ENCODE measurements at regions not wholly inside any gene's neighbourhood (a gene's known extent, or its start where the extent isn't known, plus 50 kb on each side); places are given as distances from the start of the nearest gene placed in this dataset.
"Not testable (repeated sequence)": the region's sequence is repeated elsewhere in the genome, so short reads cannot be mapped to it uniquely, and the experiment has no call there.

DNA sequence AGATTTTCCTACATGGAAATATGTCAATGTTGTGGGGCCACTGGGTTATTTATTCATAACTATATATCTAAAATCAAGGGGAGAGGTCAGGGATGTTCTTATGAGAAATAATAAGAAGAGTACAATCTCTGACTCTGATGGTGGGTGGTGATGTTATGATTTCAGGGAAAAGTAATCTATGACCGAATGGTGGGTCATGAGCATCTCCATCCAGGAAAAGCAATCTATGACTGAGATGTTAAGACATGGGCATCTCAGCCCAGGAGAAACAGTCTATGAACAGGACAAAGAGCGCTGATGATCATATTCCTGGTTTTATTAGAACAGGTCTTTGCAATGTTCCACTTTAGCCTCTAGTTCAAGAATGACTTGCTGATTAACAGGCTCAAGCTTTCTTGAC is 137.1 kb downstream of the ARSF start:
- Histone ChIP-seq H3K4me1 (peaks cover 8% of the 10 kb centered on the region), H3K9me3 (no peaks in the 10 kb centered on the region), H3K27me3 (no peaks in the 10 kb centered on the region), H3K4me3 (no peak overlapping the region), H3K27ac (no peak overlapping the region), H3K36me3 (no peaks in the 10 kb centered on the region)
- 76% methylated on average over 2 of the region's 2 CpGs for WGBS
- DNase-seq (ENCODE audit: low spot score in 2 of 2): no peak
- no peak for TF ChIP-seq EP300 (IDR thresholded peaks at IDR 0.05)
- TF ChIP-seq POLR2AphosphoS5 (IDR thresholded peaks at IDR 0.05): no peak
- TF ChIP-seq, protein P1, sequence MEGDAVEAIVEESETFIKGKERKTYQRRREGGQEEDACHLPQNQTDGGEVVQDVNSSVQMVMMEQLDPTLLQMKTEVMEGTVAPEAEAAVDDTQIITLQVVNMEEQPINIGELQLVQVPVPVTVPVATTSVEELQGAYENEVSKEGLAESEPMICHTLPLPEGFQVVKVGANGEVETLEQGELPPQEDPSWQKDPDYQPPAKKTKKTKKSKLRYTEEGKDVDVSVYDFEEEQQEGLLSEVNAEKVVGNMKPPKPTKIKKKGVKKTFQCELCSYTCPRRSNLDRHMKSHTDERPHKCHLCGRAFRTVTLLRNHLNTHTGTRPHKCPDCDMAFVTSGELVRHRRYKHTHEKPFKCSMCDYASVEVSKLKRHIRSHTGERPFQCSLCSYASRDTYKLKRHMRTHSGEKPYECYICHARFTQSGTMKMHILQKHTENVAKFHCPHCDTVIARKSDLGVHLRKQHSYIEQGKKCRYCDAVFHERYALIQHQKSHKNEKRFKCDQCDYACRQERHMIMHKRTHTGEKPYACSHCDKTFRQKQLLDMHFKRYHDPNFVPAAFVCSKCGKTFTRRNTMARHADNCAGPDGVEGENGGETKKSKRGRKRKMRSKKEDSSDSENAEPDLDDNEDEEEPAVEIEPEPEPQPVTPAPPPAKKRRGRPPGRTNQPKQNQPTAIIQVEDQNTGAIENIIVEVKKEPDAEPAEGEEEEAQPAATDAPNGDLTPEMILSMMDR (IDR thresholded peaks at IDR 0.05): no peak
- no peak for TF ChIP-seq POLR2A (IDR thresholded peaks at IDR 0.05)

DNA sequence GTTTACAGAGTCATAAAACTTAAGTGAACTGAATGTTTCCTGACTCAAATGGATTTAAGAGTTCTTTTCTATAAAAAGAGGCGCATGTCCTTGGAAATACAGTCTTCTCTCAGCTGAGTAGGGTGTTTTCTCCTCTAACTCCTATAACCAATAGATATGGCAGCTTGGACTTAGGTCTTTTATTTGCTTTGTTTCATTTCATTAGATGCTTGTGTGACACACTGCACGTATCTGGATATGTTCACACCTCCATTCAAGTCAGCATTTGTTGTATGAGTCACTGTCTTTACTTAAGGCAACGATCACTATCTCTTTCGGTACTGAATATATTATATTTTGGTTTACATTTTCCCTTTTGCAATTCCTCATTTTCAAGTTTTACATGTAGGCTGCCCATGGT is 136.6 kb downstream of the ARSF start:
- Histone ChIP-seq H3K9me3 (no peaks in the 10 kb centered on the region), H3K36me3 (no peaks in the 10 kb centered on the region), H3K4me1 (peaks cover 8% of the 10 kb centered on the region), H3K27me3 (no peaks in the 10 kb centered on the region), H3K27ac (no peak overlapping the region), H3K4me3 (no peak overlapping the region)
- 58% methylated on average over 4 of the region's 4 CpGs for WGBS
- TF ChIP-seq, protein P1 (IDR thresholded peaks at IDR 0.05): no peak
- no peak for TF ChIP-seq POLR2A (IDR thresholded peaks at IDR 0.05)
- no peak for TF ChIP-seq POLR2AphosphoS5 (IDR thresholded peaks at IDR 0.05)
- no peak for TF ChIP-seq EP300 (IDR thresholded peaks at IDR 0.05)
- DNase-seq (ENCODE audit: low spot score in 2 of 2): no peak

DNA sequence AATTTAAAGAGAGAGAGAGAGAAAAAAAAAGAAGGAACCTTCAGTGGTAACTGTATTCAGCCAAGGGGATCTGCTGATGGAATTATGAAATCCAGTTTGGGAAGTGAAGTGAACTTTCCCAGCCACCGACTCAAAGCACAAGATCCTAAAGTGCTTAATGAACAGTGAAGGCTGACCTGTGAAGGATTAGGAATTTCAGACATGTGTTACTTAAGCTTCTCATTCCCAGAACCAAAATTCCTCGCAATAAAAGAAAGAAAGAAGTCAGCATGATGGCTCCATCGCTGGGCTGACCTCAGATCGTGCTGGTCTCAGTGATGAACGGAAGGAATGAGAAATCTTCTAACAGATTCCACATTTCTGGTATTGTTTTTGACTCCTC is 135.2 kb downstream of the ARSF start:
- no peak overlapping the region for H3K4me3 ChIP-seq
- no peaks in the 10 kb centered on the region for H3K9me3 ChIP-seq
- no peaks in the 10 kb centered on the region for H3K27me3 ChIP-seq
- H3K36me3 ChIP-seq: no peaks in the 10 kb centered on the region
- TF ChIP-seq POLR2A (IDR thresholded peaks at IDR 0.05) (no peak), POLR2AphosphoS5 (IDR thresholded peaks at IDR 0.05) (no peak), EP300 (IDR thresholded peaks at IDR 0.05) (no peak)
- TF ChIP-seq, protein P1 (IDR thresholded peaks at IDR 0.05): no peak
- no peak for DNase-seq (ENCODE audit: low spot score in 2 of 2)
- peaks cover 8% of the 10 kb centered on the region for H3K4me1 ChIP-seq
- WGBS: 39% methylated on average over 5 of the region's 5 CpGs
- no peak overlapping the region for H3K27ac ChIP-seq

DNA sequence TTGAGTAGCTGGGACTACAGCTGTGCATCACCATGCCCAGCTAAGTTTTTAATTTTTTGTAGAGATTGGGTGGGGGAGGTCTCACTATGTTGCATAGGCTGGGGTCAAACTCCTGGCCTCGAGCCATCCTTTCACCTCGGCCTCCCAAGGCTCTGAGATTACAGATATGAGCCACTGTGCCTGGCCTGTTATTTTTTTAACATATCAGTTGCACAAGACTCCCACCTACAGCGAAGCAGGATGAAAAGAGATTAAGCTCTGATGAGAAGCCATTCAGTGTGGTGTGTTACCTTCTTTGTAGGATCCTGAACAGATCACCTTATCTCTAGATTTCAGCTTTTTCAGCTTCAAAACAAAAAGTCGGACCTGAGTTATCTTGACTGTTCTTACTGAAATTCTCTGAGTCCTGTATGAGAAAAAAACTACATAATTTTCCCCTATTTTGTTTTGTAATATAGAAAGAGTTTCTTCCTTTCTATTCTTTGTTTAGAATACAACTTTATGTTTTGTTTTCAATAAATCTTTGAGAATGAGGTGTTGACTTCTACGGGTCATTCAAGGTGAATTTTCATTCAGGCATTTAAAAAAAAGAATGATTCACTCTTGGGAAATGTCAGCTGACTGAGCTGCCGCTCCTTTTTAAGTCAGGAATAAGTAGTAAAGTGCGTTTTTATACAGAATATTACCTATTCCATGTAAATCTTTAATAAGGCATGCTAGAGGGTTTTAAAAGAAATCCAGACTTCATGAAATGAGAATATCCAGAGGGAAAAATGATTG is 134.6 kb downstream of the ARSF start:
- H3K4me1 ChIP-seq: peaks cover 8% of the 10 kb centered on the region
- WGBS: 52% methylated on average over 7 of the region's 7 CpGs

DNA sequence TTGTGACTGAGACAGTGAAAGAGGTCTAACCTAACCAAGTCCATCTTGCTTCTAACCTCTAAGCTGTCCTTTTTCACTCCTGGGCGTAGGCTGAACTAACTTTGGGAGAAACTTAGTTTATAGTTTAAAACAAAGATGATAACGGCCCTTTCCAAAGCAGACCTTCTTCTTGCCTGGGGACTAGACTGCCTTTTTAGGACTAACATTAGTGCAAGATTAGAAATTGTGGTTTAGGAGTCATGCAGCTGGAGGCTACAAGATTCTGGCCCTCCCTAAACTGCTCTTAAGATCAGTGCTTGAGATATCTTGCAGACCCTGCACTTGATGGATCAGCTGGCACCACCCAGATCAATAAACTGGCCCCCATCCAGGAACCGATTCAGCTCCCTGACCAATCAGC is 130.9 kb downstream of the ARSF start:
- H3K36me3 ChIP-seq; H3K9me3 ChIP-seq; H3K4me1 ChIP-seq; H3K4me3 ChIP-seq; H3K27me3 ChIP-seq; H3K27ac ChIP-seq; DNase-seq (ENCODE audit: low spot score in 2 of 2): not testable (repeated sequence)
- 92% methylated on average over 3 of the region's 3 CpGs for WGBS

More for the DNA sequence above, 134.6 kb downstream of the ARSF start:
- Histone ChIP-seq H3K9me3 (no peaks in the 10 kb centered on the region), H3K27me3 (no peaks in the 10 kb centered on the region), H3K4me3 (no peak overlapping the region), H3K36me3 (no peaks in the 10 kb centered on the region), H3K27ac (no peak overlapping the region)
- no peak for DNase-seq (ENCODE audit: low spot score in 2 of 2)
- TF ChIP-seq POLR2AphosphoS5 (IDR thresholded peaks at IDR 0.05): no peak
- no peak for TF ChIP-seq EP300 (IDR thresholded peaks at IDR 0.05)
- no peak for TF ChIP-seq POLR2A (IDR thresholded peaks at IDR 0.05)
- TF ChIP-seq, protein P1 (IDR thresholded peaks at IDR 0.05): no peak

DNA sequence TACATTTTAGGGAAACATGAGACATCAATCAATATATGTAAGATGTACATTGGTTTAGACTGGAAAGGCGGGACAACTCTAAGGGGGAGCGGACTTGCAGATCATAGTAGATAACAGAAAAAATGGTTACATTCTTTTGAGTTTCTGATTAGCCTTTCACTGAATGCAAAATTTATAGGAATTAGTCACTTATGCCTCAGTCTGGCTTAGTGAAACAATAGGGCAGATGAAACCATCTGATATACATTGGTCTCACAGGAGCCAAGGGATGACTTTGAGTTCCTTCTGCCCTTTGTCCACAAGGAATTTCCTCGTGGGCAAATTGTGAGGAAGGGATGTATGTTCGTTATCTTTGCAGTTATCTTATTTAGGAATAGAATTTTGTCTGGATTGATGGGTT is 128.2 kb downstream of the ARSF start:
- no peaks in the 10 kb centered on the region for H3K36me3 ChIP-seq
- WGBS: 89% methylated on average over 4 of the region's 4 CpGs
- no peaks in the 10 kb centered on the region for H3K9me3 ChIP-seq
- no peak overlapping the region for H3K4me3 ChIP-seq
- no peaks in the 10 kb centered on the region for H3K27me3 ChIP-seq
- no peak for DNase-seq (ENCODE audit: low spot score in 2 of 2)
- no peaks in the 10 kb centered on the region for H3K4me1 ChIP-seq
- no peak overlapping the region for H3K27ac ChIP-seq
- TF ChIP-seq POLR2A (IDR thresholded peaks at IDR 0.05) (no peak), POLR2AphosphoS5 (IDR thresholded peaks at IDR 0.05) (no peak)
- TF ChIP-seq, protein P1 (IDR thresholded peaks at IDR 0.05): no peak

Data from suprapubic skin (tissue), 4 donors.